ENCODE measurements at regions not wholly inside any gene's neighbourhood (a gene's known extent, or its start where the extent isn't known, plus 50 kb on each side); places are given as distances from the start of the nearest gene placed in this dataset.

DNA sequence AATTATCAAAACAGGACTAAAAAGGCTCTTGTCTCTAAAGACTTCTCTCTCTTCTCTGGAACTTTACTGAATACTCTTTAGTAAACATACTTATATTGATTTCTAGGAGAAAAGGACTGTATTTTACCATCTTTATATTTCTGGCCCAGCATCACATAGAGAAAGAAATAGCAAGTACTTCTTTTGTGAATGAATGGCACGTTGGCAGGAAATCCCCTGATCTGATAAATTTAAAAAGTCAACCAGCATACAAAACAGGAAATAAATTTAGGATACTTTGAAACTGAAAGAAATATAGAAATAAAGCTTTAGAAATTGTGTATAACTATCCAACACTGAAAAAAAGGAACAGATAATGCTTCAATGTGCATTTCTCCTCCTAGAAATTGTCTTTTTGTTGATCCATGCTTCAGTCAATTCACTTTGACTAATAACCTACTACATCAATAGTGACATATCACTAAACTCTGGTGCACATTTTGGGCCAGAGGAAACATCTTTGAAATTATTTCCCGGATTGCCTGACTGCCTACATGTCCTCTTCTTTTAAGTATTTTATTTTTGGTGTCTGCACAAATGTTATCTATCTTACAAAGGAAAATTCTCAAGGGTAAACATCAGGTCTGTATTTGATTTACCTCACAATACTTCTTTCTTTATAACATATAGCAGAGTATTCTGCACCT, 183.5 kb upstream of the FSTL5 start:
- TF ChIP-seq CTCF (IDR thresholded peaks at IDR 0.05) = no peak
- TF ChIP-seq POLR2A (IDR thresholded peaks at IDR 0.05) = no peak
